Endothelial cell of umbilical vein (primary cell): ENCODE measurements at regions not wholly inside any gene's neighbourhood (a gene's known extent, or its start where the extent isn't known, plus 50 kb on each side); places are given as distances from the start of the nearest gene placed in this dataset.

Experiments used
- BruUV-seq: library from RNA; stranded (reverse); fragments of 400-500 nt; replicated peaks from 2 replicates; lab custom pipeline; 2021; lab: Mats Ljungman, UMichigan
- CTCF ChIA-PET: fragments of 300-600, 350-600 bp; sonication (Branson Sonifier 250); formaldehyde crosslinking; loops from one replicate; lab custom pipeline; 2021; ENCODE audit warnings: antibody characterized with exemption, inconsistent platforms; lab: Charles Lee
- POLR2A ChIA-PET: fragments of 300-600, 350-600 bp; sonication (Branson Sonifier 250); formaldehyde crosslinking; loops from one replicate; lab custom pipeline; 2021; ENCODE audit warnings: antibody characterized with exemption, inconsistent platforms; lab: Charles Lee
- DNase-seq: peaks from one replicate; pipeline ENCODE4 v3.0.0-alpha.2; 2011; ENCODE audit warnings: low read depth, low spot score
- FAIRE-seq: peaks from 2 replicates; lab custom pipeline; 2011; peaks lifted over from hg19 to GRCh38; lab: Jason Lieb, UNC
- H2AFZ ChIP-seq: 2 replicates; pipeline ENCODE4 v1.6.0; 2012; ENCODE audit warnings: low read depth, low read length, control low read depth, inconsistent platforms
- H3K27ac ChIP-seq: 2 replicates; pipeline ENCODE4 v1.5.1; 2011; ENCODE audit warnings: low read depth, mild to moderate bottlenecking, control low read depth, low read length, moderate library complexity; ENCODE audit not compliant: insufficient read depth
- H3K27me3 ChIP-seq, 2 experiments: 2 replicates each; pipeline versions ENCODE4 v1.6.0 to v1.6.1; 2011; ENCODE audit warnings: low read length in 2 of 2, mixed read lengths in 1 of 2; ENCODE audit not compliant: control insufficient read depth in 2 of 2, insufficient read depth in 2 of 2
- H3K36me3 ChIP-seq, 2 experiments: 2 replicates in 1 of 2; 3 replicates in 1 of 2; pipeline ENCODE4 v1.5.1; 2011; ENCODE audit warnings: low read length in 2 of 2, mild to moderate bottlenecking in 1 of 2, moderate library complexity in 1 of 2; ENCODE audit not compliant: control insufficient read depth in 2 of 2, insufficient read depth in 2 of 2; ENCODE audit errors: extremely low read depth in 1 of 2
- H3K4me1 ChIP-seq: 3 replicates; pipeline ENCODE4 v1.5.1; 2011; ENCODE audit warnings: mild to moderate bottlenecking, low read length; ENCODE audit not compliant: control insufficient read depth, insufficient read depth; ENCODE audit errors: extremely low read depth
- H3K4me2 ChIP-seq: 2 replicates; pipeline ENCODE4 v1.6.1; 2011; ENCODE audit warnings: low read length, control low read depth, mixed read lengths; ENCODE audit not compliant: insufficient read depth
- H3K4me3 ChIP-seq, 3 experiments: fragments of 200-600 bp in 1 of 3; sonication (generic), shearing (Covaris generic) in 1 of 3; replicated peaks in 1 of 3; 2 replicates each; pipeline ENCODE4 v1.5.1; 2011 to 2016; ENCODE audit warnings: control low read depth in 3 of 3, low read length in 3 of 3, mild to moderate bottlenecking in 2 of 3, inconsistent platforms in 1 of 3, low read depth in 1 of 3, moderate library complexity in 1 of 3; ENCODE audit not compliant: insufficient read depth in 1 of 3
- H3K79me2 ChIP-seq: 2 replicates; pipeline ENCODE4 v1.6.0; 2012; ENCODE audit warnings: low read length, inconsistent platforms; ENCODE audit not compliant: control insufficient read depth, insufficient read depth
- H3K9ac ChIP-seq: replicated peaks from 2 replicates; pipeline ENCODE3; 2011; ENCODE audit warnings: low read length, control low read depth; ENCODE audit not compliant: insufficient read depth; ENCODE audit errors: extremely low read depth
- H3K9me1 ChIP-seq: replicated peaks from 3 replicates; pipeline ENCODE4 v1.6.0; 2011; ENCODE audit warnings: mild to moderate bottlenecking, low read length; ENCODE audit not compliant: control insufficient read depth, insufficient read depth; ENCODE audit errors: extremely low read depth
- H3K9me3 ChIP-seq: replicated peaks from 2 replicates; pipeline ENCODE4 v1.5.1; 2012; ENCODE audit warnings: low read length, inconsistent platforms; ENCODE audit not compliant: control insufficient read depth, insufficient read depth
- H4K20me1 ChIP-seq: replicated peaks from 2 replicates; pipeline ENCODE3; 2011; ENCODE audit warnings: mild to moderate bottlenecking, low read length; ENCODE audit not compliant: control insufficient read depth, insufficient read depth; ENCODE audit errors: extremely low read depth
- EZH2 ChIP-seq: IDR thresholded peaks from 2 replicates; pipeline ENCODE4 v1.6.1; 2012; ENCODE audit warnings: borderline replicate concordance, low read depth, mild to moderate bottlenecking, moderate library complexity, low read length, inconsistent platforms; ENCODE audit not compliant: severe bottlenecking
- FOS ChIP-seq: IDR thresholded peaks from 2 replicates; pipeline ENCODE4 v1.6.1; 2011; ENCODE audit warnings: mild to moderate bottlenecking, low read length, moderate library complexity, borderline replicate concordance; ENCODE audit not compliant: insufficient read depth
- GATA2 ChIP-seq: IDR thresholded peaks from 2 replicates; pipeline ENCODE4 v1.7.0; 2011; ENCODE audit warnings: low read depth, mild to moderate bottlenecking, moderate library complexity, mixed read lengths, low read length; ENCODE audit not compliant: insufficient read length, insufficient read depth
- JUN ChIP-seq: IDR thresholded peaks from 2 replicates; pipeline ENCODE4 v1.6.1; 2011; ENCODE audit warnings: borderline replicate concordance, low read depth; ENCODE audit not compliant: insufficient read length, insufficient read depth
- MYC ChIP-seq: IDR thresholded peaks from one replicate; pipeline ENCODE4 v1.6.1; 2011; ENCODE audit warnings: mild to moderate bottlenecking, low read depth, low read length
- POLR2A ChIP-seq: IDR thresholded peaks from 2 replicates; pipeline ENCODE4 v1.6.1; 2012; ENCODE audit warnings: low read depth, mild to moderate bottlenecking, control low read depth, low read length
- POLR2AphosphoS5 ChIP-seq: IDR thresholded peaks from 2 replicates; pipeline ENCODE4 v1.6.1; 2012; ENCODE audit warnings: low read depth, mild to moderate bottlenecking, control low read depth, low read length, moderate library complexity; ENCODE audit not compliant: insufficient read depth
- dilution Hi-C: fragments of 300-500 bp; cut with MboI; formaldehyde crosslinking; loops from one replicate; pipeline ENCODE4 v1.15.0; 2019; ENCODE audit warnings: low sequenced_read_pairs; ENCODE audit not compliant: extremely low pct_ligation_motif_present
- intact Hi-C: fragments of 100-400 bp; cut with micrococcal nuclease; formaldehyde crosslinking; loops from one replicate; pipeline ENCODE4 v1.10.0; 2022
- TF ChIP-seq, protein P1 (sequence below): IDR thresholded peaks from 2 replicates; pipeline ENCODE4 v1.6.1; 2011; ENCODE audit not compliant: insufficient read depth, insufficient read length
- TF ChIP-seq, protein P2 (sequence below), 2 donors: IDR thresholded peaks; 1 replicate in 1 of 2; 2 replicates in 1 of 2; pipeline ENCODE4 v1.5.1; 2011; ENCODE audit warnings: low read length in 2 of 2, mild to moderate bottlenecking in 2 of 2, moderate library complexity in 2 of 2, control low read depth in 1 of 2, inconsistent platforms in 1 of 2, low read depth in 1 of 2; ENCODE audit not compliant: insufficient read depth in 1 of 2; ENCODE audit errors: extremely low read depth in 1 of 2

DNA sequence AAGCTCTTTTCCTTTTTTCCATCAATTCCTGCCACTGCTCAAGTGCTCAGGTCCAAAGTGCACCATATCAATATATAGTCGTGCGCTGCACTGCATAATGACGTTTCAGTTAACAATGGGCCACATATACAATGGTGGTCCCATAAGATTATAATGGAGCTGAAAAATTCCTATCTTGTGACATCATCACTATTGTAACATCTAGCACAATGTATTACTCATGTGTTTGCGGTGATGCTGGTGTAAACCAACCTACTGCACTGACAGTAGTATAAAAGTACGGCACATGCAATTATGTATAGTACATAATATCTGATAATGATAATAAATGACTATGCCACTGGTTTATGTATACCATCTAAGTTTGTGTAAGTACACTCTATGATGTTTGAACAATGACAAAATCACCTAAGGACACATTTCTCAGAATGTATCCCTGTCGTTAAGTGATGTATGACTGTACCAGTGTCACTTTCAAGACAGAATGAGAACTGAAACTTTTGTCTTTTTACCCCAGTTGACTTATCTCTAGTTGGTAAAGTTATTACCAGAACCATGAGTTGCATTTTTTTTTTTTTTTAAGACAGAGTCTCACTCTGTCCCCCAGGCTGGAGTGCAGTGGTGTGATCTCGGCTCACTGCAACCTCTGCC, 53.7 kb upstream of the INSM2 start:
- Histone ChIP-seq H3K27ac (no peak overlapping the region), H2AFZ (no peak overlapping the region), H3K4me2 (no peak overlapping the region), H3K36me3 (no peaks in the 10 kb centered on the region), H3K4me1 (no peaks in the 10 kb centered on the region), H3K9ac (no peak overlapping the region), H3K27me3 (no peaks in the 10 kb centered on the region), H3K9me3 (no peaks in the 10 kb centered on the region), H3K4me3 (no peak overlapping the region), H4K20me1 (no peaks in the 10 kb centered on the region), H3K79me2 (no peaks in the 10 kb centered on the region), H3K9me1 (no peaks in the 10 kb centered on the region)
- ChIA-PET POLR2A (no interaction called here), CTCF (interaction anchor here (0.7 kb wide), 1 partner anchor 41 kb away, joined by 4 read pairs; no protein-coding TSS in a partner anchor)
- no peak for TF ChIP-seq POLR2A
- TF ChIP-seq FOS: no peak
- TF ChIP-seq POLR2AphosphoS5: no peak
- TF ChIP-seq EZH2: no peak
- peak; percentile 50 for TF ChIP-seq JUN
- no peak for TF ChIP-seq MYC
- TF ChIP-seq, protein P1, sequence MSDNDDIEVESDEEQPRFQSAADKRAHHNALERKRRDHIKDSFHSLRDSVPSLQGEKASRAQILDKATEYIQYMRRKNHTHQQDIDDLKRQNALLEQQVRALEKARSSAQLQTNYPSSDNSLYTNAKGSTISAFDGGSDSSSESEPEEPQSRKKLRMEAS: no peak
- intact Hi-C loops: no loop called here
- dilution Hi-C loops: no loop called here
- FAIRE-seq: no peak
- BruUV-seq: no TSS peak
- no peak for DNase-seq

GRCh38 chr14:35482994-35483515, 50.9 kb upstream of the INSM2 start:
- H3K36me3 ChIP-seq: no peaks in the 10 kb centered on the region
- FAIRE-seq: no peak
- dilution Hi-C loops (no loop called here), intact Hi-C loops (no loop called here)
- no peak overlapping the region for H3K4me2 ChIP-seq
- no TSS peak for BruUV-seq
- H3K27ac ChIP-seq: no peak overlapping the region
- H4K20me1 ChIP-seq: no peaks in the 10 kb centered on the region
- POLR2A ChIA-PET: no interaction called here
- no peaks in the 10 kb centered on the region for H3K9me3 ChIP-seq
- no peaks in the 10 kb centered on the region for H3K4me1 ChIP-seq
- TF ChIP-seq, protein P2, sequence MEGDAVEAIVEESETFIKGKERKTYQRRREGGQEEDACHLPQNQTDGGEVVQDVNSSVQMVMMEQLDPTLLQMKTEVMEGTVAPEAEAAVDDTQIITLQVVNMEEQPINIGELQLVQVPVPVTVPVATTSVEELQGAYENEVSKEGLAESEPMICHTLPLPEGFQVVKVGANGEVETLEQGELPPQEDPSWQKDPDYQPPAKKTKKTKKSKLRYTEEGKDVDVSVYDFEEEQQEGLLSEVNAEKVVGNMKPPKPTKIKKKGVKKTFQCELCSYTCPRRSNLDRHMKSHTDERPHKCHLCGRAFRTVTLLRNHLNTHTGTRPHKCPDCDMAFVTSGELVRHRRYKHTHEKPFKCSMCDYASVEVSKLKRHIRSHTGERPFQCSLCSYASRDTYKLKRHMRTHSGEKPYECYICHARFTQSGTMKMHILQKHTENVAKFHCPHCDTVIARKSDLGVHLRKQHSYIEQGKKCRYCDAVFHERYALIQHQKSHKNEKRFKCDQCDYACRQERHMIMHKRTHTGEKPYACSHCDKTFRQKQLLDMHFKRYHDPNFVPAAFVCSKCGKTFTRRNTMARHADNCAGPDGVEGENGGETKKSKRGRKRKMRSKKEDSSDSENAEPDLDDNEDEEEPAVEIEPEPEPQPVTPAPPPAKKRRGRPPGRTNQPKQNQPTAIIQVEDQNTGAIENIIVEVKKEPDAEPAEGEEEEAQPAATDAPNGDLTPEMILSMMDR (IDR thresholded peaks at IDR 0.05; ENCODE audit: extremely low read depth in 1 of 2, insufficient read depth in 1 of 2, low read depth in 1 of 2, low read length in 2 of 2): no peak
- TF ChIP-seq FOS (no peak), GATA2 (no peak), POLR2A (no peak), POLR2AphosphoS5 (no peak), MYC (no peak), EZH2 (no peak)
- TF ChIP-seq, protein P1: no peak
- H3K79me2 ChIP-seq: no peaks in the 10 kb centered on the region
- H3K9me1 ChIP-seq: no peaks in the 10 kb centered on the region
- no peak overlapping the region for H3K4me3 ChIP-seq
- CTCF ChIA-PET: no interaction called here
- H3K27me3 ChIP-seq: no peaks in the 10 kb centered on the region
- no peak overlapping the region for H3K9ac ChIP-seq
- H2AFZ ChIP-seq: no peak overlapping the region
- peak; percentile 68 for DNase-seq
